ENCODE measurements at regions not wholly inside any gene's neighbourhood (a gene's known extent, or its start where the extent isn't known, plus 50 kb on each side); places are given as distances from the start of the nearest gene placed in this dataset.

DNA sequence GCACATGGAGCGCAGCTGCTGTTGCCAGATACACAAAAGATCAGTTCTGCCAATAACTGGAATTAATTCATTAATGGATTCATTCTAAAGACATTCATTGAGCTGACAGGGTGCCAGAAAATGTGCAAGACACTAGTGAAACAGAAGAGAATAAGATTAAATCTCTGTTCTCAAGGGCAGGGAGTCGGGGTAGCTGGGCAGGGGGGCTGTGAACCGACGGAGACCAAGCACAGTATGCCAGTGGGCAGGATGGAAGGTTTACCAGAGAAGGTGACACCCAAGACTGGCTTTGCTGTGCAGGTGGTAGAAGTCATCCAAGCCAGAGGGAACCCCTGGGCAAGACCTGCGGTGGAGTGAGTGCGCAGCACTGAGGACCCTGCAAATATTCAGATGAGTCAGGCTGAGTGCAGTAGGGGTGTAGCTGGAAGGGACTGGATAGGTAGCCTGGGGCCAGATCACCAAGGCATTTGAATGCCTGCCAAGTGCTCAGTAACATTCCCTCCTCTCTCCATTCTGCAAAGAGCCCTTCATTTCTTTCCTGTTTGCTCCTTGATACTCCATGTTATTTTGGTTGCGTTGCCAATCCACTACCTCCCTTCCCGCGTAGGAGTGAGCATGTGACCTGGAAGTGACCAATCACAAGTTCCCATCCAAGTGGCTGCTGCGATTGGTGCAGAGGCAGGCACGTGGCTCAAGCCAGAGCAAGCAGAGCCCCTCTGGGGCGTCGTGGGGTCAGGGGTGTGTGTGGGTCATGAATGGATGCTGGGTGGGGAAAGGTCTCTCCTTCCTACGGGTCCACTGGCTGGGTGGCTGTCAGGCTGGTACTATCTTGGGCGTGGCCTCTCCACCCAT is 413.1 kb downstream of the PTPRU start:
- no peaks in the 10 kb centered on the region for H3K9me3 Mint-ChIP-seq (ENCODE audit: low read depth)
- H3K27me3 Mint-ChIP-seq (ENCODE audit: low read depth): peaks cover 24% of the 10 kb centered on the region
- no peaks in the 10 kb centered on the region for H3K36me3 Mint-ChIP-seq (ENCODE audit: low read depth)
- H3K4me3 Mint-ChIP-seq (ENCODE audit: unreplicated experiment): no peak overlapping the region
- DNase-seq (ENCODE audit: low spot score): no peak
- H3K4me1 Mint-ChIP-seq (ENCODE audit: low read depth): no peaks in the 10 kb centered on the region
- H3K27ac Mint-ChIP-seq (ENCODE audit: unreplicated experiment): no peak overlapping the region
- TF ChIP-seq, protein P1, sequence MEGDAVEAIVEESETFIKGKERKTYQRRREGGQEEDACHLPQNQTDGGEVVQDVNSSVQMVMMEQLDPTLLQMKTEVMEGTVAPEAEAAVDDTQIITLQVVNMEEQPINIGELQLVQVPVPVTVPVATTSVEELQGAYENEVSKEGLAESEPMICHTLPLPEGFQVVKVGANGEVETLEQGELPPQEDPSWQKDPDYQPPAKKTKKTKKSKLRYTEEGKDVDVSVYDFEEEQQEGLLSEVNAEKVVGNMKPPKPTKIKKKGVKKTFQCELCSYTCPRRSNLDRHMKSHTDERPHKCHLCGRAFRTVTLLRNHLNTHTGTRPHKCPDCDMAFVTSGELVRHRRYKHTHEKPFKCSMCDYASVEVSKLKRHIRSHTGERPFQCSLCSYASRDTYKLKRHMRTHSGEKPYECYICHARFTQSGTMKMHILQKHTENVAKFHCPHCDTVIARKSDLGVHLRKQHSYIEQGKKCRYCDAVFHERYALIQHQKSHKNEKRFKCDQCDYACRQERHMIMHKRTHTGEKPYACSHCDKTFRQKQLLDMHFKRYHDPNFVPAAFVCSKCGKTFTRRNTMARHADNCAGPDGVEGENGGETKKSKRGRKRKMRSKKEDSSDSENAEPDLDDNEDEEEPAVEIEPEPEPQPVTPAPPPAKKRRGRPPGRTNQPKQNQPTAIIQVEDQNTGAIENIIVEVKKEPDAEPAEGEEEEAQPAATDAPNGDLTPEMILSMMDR (IDR thresholded peaks at IDR 0.05): no peak

DNA sequence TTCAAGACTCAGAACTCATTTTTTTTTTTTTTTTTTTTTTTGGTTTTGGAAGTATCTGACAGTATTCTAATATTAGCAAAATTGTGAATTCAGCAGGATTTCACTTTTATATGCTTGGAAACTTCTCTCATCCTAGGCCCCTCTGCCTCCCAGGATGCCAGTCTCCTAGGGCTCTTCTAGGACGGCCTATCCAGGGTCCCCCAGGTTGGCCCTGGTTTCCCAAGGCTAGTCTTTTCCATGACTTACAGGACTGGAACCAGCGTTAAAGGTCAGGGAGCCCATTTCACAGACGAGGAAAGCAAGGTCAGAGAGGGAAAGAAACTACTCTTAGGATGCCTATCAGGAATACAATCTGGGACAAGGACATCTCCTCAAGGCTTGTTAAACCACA is 412.5 kb downstream of the PTPRU start:
- TF ChIP-seq, protein P1 (IDR thresholded peaks at IDR 0.05): no peak
- no peaks in the 10 kb centered on the region for H3K4me1 Mint-ChIP-seq (ENCODE audit: low read depth)

DNA sequence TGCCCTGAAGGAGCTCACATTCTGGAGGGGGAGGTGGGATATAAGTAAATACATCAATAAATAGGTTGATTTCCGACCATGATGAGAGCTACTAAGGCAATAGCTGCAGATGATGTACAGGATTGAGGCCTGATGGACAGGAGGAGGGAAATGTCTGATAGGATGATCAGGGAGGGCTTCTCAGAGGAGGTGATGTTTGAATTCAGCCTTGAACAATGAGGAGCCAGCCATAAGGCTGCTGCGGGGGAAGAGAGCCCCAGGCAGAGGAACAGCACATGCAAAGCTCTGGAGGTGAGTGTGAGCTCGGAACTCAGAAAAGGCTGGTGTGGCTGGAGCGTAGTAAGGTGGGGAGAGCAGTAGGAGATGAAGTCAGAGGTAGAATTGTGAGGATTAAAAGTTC is 411.7 kb downstream of the PTPRU start:
- H3K4me1 Mint-ChIP-seq (ENCODE audit: low read depth): no peaks in the 10 kb centered on the region
- no peaks in the 10 kb centered on the region for H3K9me3 Mint-ChIP-seq (ENCODE audit: low read depth)
- DNase-seq (ENCODE audit: low spot score): no peak
- H3K27ac Mint-ChIP-seq (ENCODE audit: unreplicated experiment): no peak overlapping the region
- TF ChIP-seq, protein P1 (IDR thresholded peaks at IDR 0.05): no peak
- H3K27me3 Mint-ChIP-seq (ENCODE audit: low read depth): peaks cover 24% of the 10 kb centered on the region
- no peak overlapping the region for H3K4me3 Mint-ChIP-seq (ENCODE audit: unreplicated experiment)
- H3K36me3 Mint-ChIP-seq (ENCODE audit: low read depth): no peaks in the 10 kb centered on the region

More for the DNA sequence above, 412.5 kb downstream of the PTPRU start:
- Mint-ChIP-seq H3K9me3 (ENCODE audit: low read depth) (no peaks in the 10 kb centered on the region), H3K27me3 (ENCODE audit: low read depth) (peaks cover 24% of the 10 kb centered on the region), H3K36me3 (ENCODE audit: low read depth) (no peaks in the 10 kb centered on the region), H3K27ac (ENCODE audit: unreplicated experiment) (no peak overlapping the region), H3K4me3 (ENCODE audit: unreplicated experiment) (no peak overlapping the region)
- no peak for DNase-seq (ENCODE audit: low spot score)

DNA sequence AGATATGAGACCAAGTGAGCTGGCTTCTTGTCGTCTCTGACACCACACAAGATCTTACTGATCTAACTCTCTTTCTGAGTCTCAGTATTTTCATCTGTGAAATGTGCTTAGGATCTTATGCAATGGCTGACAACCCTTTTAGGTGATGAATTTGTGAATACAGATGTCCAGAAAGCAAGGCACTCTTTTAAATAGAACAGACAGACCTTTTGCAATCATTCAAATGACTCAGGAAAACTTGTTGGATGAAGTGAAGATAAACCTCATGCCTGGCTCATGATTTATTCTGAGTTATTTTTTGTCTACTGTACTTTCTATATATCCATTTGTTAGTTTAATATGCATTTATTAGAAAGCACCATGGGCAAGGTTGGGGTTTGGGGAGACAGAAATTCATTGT is 411.3 kb downstream of the PTPRU start:
- H3K9me3 Mint-ChIP-seq (ENCODE audit: low read depth): no peaks in the 10 kb centered on the region
- no peak overlapping the region for H3K27ac Mint-ChIP-seq (ENCODE audit: unreplicated experiment)
- no peaks in the 10 kb centered on the region for H3K36me3 Mint-ChIP-seq (ENCODE audit: low read depth)
- DNase-seq (ENCODE audit: low spot score): no peak
- TF ChIP-seq, protein P1 (IDR thresholded peaks at IDR 0.05): no peak
- no peaks in the 10 kb centered on the region for H3K4me1 Mint-ChIP-seq (ENCODE audit: low read depth)
- no peak overlapping the region for H3K4me3 Mint-ChIP-seq (ENCODE audit: unreplicated experiment)
- peaks cover 23% of the 10 kb centered on the region for H3K27me3 Mint-ChIP-seq (ENCODE audit: low read depth)

DNA sequence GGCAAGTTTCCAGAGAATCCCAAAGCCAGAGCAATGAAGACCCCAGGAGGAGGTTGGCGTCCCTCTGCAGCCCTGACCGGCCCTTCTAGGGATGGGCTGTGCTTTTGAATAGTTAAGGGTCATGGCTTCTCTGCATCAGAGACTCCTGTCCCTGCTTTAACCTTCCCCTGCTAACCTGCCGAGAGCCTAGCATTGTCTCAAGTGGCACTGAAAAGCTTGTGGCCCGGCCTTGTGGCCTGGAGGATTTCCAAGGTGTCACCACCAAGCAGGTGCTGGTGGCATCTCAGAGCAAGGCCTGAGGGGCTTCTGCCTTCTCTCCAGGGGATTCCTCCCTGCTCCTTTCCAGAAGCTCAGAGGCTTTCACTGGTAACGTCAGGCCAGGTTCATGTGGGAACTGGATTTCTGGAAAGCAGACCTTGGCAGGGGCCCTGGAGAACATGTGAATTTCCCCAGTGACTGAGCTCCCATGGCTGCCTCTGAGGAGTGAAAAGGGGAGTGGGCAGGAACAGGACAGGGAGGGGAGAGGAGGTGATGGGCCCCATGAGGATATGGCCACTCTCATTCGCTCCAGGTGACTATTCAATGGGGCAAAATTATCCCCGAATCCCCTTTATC is 409.9 kb downstream of the PTPRU start:
- H3K27ac Mint-ChIP-seq (ENCODE audit: unreplicated experiment): no peak overlapping the region

More for the DNA sequence above, 409.9 kb downstream of the PTPRU start:
- no peak overlapping the region for H3K4me3 Mint-ChIP-seq (ENCODE audit: unreplicated experiment)
- H3K27me3 Mint-ChIP-seq (ENCODE audit: low read depth): peaks cover 19% of the 10 kb centered on the region
- TF ChIP-seq, protein P1 (IDR thresholded peaks at IDR 0.05): no peak
- no peaks in the 10 kb centered on the region for H3K9me3 Mint-ChIP-seq (ENCODE audit: low read depth)
- H3K4me1 Mint-ChIP-seq (ENCODE audit: low read depth): no peaks in the 10 kb centered on the region
- DNase-seq (ENCODE audit: low spot score): no peak
- no peaks in the 10 kb centered on the region for H3K36me3 Mint-ChIP-seq (ENCODE audit: low read depth)
